ENCODE measurements at regions not wholly inside any gene's neighbourhood (a gene's known extent, or its start where the extent isn't known, plus 50 kb on each side); places are given as distances from the start of the nearest gene placed in this dataset.

DNA sequence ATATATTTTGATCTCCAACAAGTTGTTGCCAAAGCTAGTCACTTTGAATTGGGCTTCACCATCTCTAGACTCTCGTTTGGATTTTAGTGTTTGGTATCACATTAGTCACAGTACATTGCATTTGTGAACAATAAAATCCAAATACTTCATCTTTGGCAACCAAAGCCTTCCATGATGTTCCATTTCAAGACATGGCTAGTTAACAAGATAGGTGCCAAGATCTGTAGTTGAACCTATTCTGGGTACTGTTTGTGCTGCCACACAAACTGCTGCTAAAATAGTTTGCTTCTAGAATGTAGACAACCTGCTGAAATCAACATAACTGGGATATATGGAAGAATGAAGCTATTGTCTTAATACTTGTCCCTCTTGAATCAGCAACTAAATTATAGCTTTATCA is 207.5 kb downstream of the LRRC70 start:
- peaks cover 0 to 5% (median 0%) of the 10 kb centered on the region in 7 donors for H3K9me3 Mint-ChIP-seq
- H3K9me3 ChIP-seq (replicated peaks in 1 of 2; ENCODE audit: control insufficient read depth in 1 of 2, insufficient read depth in 1 of 2, low read length in 2 of 2): no peaks in the 10 kb centered on the region
- DNase-seq: no peak
- no peaks in the 10 kb centered on the region for H3K79me2 ChIP-seq (ENCODE audit: insufficient read depth, low read length)
- WGBS (ENCODE audit: insufficient coverage): 100% methylated on average over 1 of the region's 1 CpG
- H3K4me2 ChIP-seq (replicated peaks; ENCODE audit: extremely low read depth, low read length, poor library complexity, severe bottlenecking): no peak overlapping the region
- no peaks in the 10 kb centered on the region for H3K36me3 Mint-ChIP-seq
- no peak overlapping the region for H3K9ac ChIP-seq (ENCODE audit: insufficient read depth, low read length, poor library complexity, severe bottlenecking)
- TF ChIP-seq, protein P1, sequence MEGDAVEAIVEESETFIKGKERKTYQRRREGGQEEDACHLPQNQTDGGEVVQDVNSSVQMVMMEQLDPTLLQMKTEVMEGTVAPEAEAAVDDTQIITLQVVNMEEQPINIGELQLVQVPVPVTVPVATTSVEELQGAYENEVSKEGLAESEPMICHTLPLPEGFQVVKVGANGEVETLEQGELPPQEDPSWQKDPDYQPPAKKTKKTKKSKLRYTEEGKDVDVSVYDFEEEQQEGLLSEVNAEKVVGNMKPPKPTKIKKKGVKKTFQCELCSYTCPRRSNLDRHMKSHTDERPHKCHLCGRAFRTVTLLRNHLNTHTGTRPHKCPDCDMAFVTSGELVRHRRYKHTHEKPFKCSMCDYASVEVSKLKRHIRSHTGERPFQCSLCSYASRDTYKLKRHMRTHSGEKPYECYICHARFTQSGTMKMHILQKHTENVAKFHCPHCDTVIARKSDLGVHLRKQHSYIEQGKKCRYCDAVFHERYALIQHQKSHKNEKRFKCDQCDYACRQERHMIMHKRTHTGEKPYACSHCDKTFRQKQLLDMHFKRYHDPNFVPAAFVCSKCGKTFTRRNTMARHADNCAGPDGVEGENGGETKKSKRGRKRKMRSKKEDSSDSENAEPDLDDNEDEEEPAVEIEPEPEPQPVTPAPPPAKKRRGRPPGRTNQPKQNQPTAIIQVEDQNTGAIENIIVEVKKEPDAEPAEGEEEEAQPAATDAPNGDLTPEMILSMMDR (IDR thresholded peaks at IDR 0.05): no peak
- no peak overlapping the region for H3K27ac Mint-ChIP-seq
- no peak overlapping the region for H3K4me3 ChIP-seq (replicated peaks in 1 of 3; ENCODE audit: low read depth in 2 of 3, low read length in 3 of 3)
- peaks cover 0 to 7% of the 10 kb centered on the region in 2 donors for H3K4me1 ChIP-seq (ENCODE audit: control insufficient read depth in 1 of 2, insufficient read depth in 2 of 2, low read length in 2 of 2)
- no peak overlapping the region for H3K27ac ChIP-seq (ENCODE audit: low read depth in 1 of 2, low read length in 2 of 2)
- no peak overlapping the region for H3K4me3 Mint-ChIP-seq
- H3K27me3 ChIP-seq (ENCODE audit: control insufficient read depth in 2 of 2, insufficient read depth in 2 of 2, low read length in 2 of 2): no peaks in the 10 kb centered on the region
- no peak overlapping the region for H2AFZ ChIP-seq (ENCODE audit: insufficient read depth, low read depth, low read length, poor library complexity, severe bottlenecking)
- H3K36me3 ChIP-seq (replicated peaks in 1 of 2; ENCODE audit: control insufficient read depth in 1 of 2, insufficient read depth in 2 of 2, low read length in 2 of 2): no peaks in the 10 kb centered on the region
- peaks cover 8% of the 10 kb centered on the region for H3K4me1 Mint-ChIP-seq
- intact Hi-C loops (cut with micrococcal nuclease): no loop called here
- H3K27me3 Mint-ChIP-seq (ENCODE audit: low read depth in 3 of 3): peaks cover 2 to 7% (median 3%) of the 10 kb centered on the region in 3 donors
- no peaks in the 10 kb centered on the region for H4K20me1 ChIP-seq (ENCODE audit: insufficient read depth, low read length)

DNA sequence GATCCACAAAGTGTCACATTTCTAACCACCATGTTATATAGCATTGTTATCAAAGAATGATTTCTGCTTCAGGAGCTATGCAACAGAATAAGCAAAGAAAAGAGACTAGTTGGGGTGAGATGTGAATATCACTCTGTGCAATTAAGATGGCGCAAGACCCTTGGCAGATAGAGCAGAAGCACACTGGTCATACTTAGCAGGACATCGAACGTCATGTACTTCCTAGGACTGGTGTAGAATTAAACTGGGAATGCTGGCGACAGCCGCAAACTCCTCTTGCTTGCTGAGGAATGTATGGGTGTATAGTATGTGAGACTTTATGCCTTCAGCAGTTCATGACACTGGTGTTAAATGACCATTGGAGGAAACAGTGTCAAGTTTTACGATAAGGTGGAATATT is 207.0 kb downstream of the LRRC70 start:
- H3K4me3 Mint-ChIP-seq: no peak overlapping the region
- H3K36me3 ChIP-seq (replicated peaks in 1 of 2; ENCODE audit: control insufficient read depth in 1 of 2, insufficient read depth in 2 of 2, low read length in 2 of 2): no peaks in the 10 kb centered on the region
- no peak for DNase-seq
- no peak overlapping the region for H3K27ac Mint-ChIP-seq
- peaks cover 8% of the 10 kb centered on the region for H3K4me1 Mint-ChIP-seq
- no peaks in the 10 kb centered on the region for H3K79me2 ChIP-seq (ENCODE audit: insufficient read depth, low read length)
- H3K27me3 Mint-ChIP-seq (ENCODE audit: low read depth in 3 of 3): peaks cover 2 to 7% (median 3%) of the 10 kb centered on the region in 3 donors
- no peaks in the 10 kb centered on the region for H4K20me1 ChIP-seq (ENCODE audit: insufficient read depth, low read length)
- WGBS (ENCODE audit: insufficient coverage): 92% methylated on average over 5 of the region's 6 CpGs
- H3K9ac ChIP-seq (ENCODE audit: insufficient read depth, low read length, poor library complexity, severe bottlenecking): no peak overlapping the region
- peaks cover 0 to 7% of the 10 kb centered on the region in 2 donors for H3K4me1 ChIP-seq (ENCODE audit: control insufficient read depth in 1 of 2, insufficient read depth in 2 of 2, low read length in 2 of 2)
- intact Hi-C loops (cut with micrococcal nuclease): no loop called here
- H3K4me3 ChIP-seq (replicated peaks in 1 of 3; ENCODE audit: low read depth in 2 of 3, low read length in 3 of 3): no peak overlapping the region
- TF ChIP-seq, protein P1 (IDR thresholded peaks at IDR 0.05): no peak
- H3K27me3 ChIP-seq (ENCODE audit: control insufficient read depth in 2 of 2, insufficient read depth in 2 of 2, low read length in 2 of 2): no peaks in the 10 kb centered on the region
- no peak overlapping the region for H3K4me2 ChIP-seq (replicated peaks; ENCODE audit: extremely low read depth, low read length, poor library complexity, severe bottlenecking)
- peaks cover 0 to 6% (median 0%) of the 10 kb centered on the region in 7 donors for H3K9me3 Mint-ChIP-seq
- no peaks in the 10 kb centered on the region for H3K36me3 Mint-ChIP-seq
- H3K9me3 ChIP-seq (replicated peaks in 1 of 2; ENCODE audit: control insufficient read depth in 1 of 2, insufficient read depth in 1 of 2, low read length in 2 of 2): no peaks in the 10 kb centered on the region
- H2AFZ ChIP-seq (ENCODE audit: insufficient read depth, low read depth, low read length, poor library complexity, severe bottlenecking): no peak overlapping the region
- H3K27ac ChIP-seq (ENCODE audit: low read depth in 1 of 2, low read length in 2 of 2): no peak overlapping the region

All from CD14-positive monocyte (primary cell).